ENCODE measurements at regions not wholly inside any gene's neighbourhood (a gene's known extent, or its start where the extent isn't known, plus 50 kb on each side); places are given as distances from the start of the nearest gene placed in this dataset.

GRCh38 chr22:48047722-48048500 lies 1285.5 kb downstream of the TBC1D22A start:
- DNase-seq = no peak

GRCh38 chr22:48045369-48045768 lies 1282.9 kb downstream of the TBC1D22A start:
- DNase-seq = no peak

- no peak for DNase-seq
These were observed 1282.1 kb downstream of the TBC1D22A start for GRCh38 chr22:48044487-48045060.

GRCh38 chr22:48043581-48043980 lies 1281.1 kb downstream of the TBC1D22A start:
- DNase-seq = no peak

- no peak for DNase-seq
These were observed 1280.4 kb downstream of the TBC1D22A start for GRCh38 chr22:48042621-48043395.

- no peak for DNase-seq
These were observed 1276.9 kb downstream of the TBC1D22A start for GRCh38 chr22:48039326-48039725.

GRCh38 chr22:48037618-48038017 lies 1275.2 kb downstream of the TBC1D22A start:
- no peak for DNase-seq

GRCh38 chr22:48035897-48036296 lies 1273.4 kb downstream of the TBC1D22A start:
- DNase-seq = no peak

- DNase-seq = no peak
These were observed 1269.1 kb downstream of the TBC1D22A start for GRCh38 chr22:48031589-48031988.

- no peak for DNase-seq
These were observed 1262.6 kb downstream of the TBC1D22A start for GRCh38 chr22:48025096-48025495.

GRCh38 chr22:48021991-48022401 lies 1259.5 kb downstream of the TBC1D22A start:
- no peak for DNase-seq

GRCh38 chr22:48018346-48018745 lies 1255.9 kb downstream of the TBC1D22A start:
- no peak for DNase-seq

- DNase-seq = no peak
These were observed 1253.3 kb downstream of the TBC1D22A start for GRCh38 chr22:48015701-48016100.

GRCh38 chr22:48004936-48005335 lies 1242.5 kb downstream of the TBC1D22A start:
- no peak for DNase-seq

GRCh38 chr22:48004038-48004437 lies 1241.6 kb downstream of the TBC1D22A start:
- no peak for DNase-seq

- no peak for DNase-seq
These were observed 1238.7 kb downstream of the TBC1D22A start for GRCh38 chr22:48001101-48001500.

- DNase-seq = no peak
These were observed 1235.2 kb downstream of the TBC1D22A start for GRCh38 chr22:47997612-47998011.

- DNase-seq = no peak
These were observed 1234.7 kb downstream of the TBC1D22A start for GRCh38 chr22:47997052-47997590.

- DNase-seq = no peak
These were observed 1234.0 kb downstream of the TBC1D22A start for GRCh38 chr22:47996446-47996857.

GRCh38 chr22:47995718-47996117 lies 1233.3 kb downstream of the TBC1D22A start:
- no peak for DNase-seq

GRCh38 chr22:47995264-47995627 lies 1232.8 kb downstream of the TBC1D22A start:
- DNase-seq = no peak

- DNase-seq = no peak
These were observed 1232.3 kb downstream of the TBC1D22A start for GRCh38 chr22:47994601-47995263.

GRCh38 chr22:47994045-47994444 lies 1231.6 kb downstream of the TBC1D22A start:
- DNase-seq = no peak
